ENCODE measurements at regions not wholly inside any gene's neighbourhood (a gene's known extent, or its start where the extent isn't known, plus 50 kb on each side); places are given as distances from the start of the nearest gene placed in this dataset.
A peak's percentile ranks its signal among the peaks of the same experiment; 100 is the strongest.

- POLR2A ChIA-PET, result interaction anchor here (1.0 kb wide), 1 partner anchor 10 kb away, joined by 3 read pairs; no protein-coding TSS in a partner anchor
- H3K4me3 Mint-ChIP-seq, result peak overlapping the region; percentile 6
- H3K27me3 Mint-ChIP-seq, result peaks cover 18% of the 10 kb centered on the region
Measured at GRCh38 chr22:47928631-47929030, 1166.2 kb downstream of the TBC1D22A start.

More at GRCh38 chr22:47928631-47929030, 1166.2 kb downstream of the TBC1D22A start:
- H3K9ac ChIP-seq (ENCODE audit: low read length), result no peak overlapping the region
- H3K36me3 ChIP-seq (replicated peaks in 1 of 2; ENCODE audit: control extremely low read depth in 1 of 2, control insufficient read depth in 1 of 2, extremely low read depth in 1 of 2, insufficient read depth in 2 of 2, low read length in 1 of 2), result no peaks in the 10 kb centered on the region
- peak overlapping the region; percentile 45 for H3K4me2 ChIP-seq (replicated peaks; ENCODE audit: low read depth, low read length, poor library complexity, severe bottlenecking)
- no peaks in the 10 kb centered on the region for H4K20me1 ChIP-seq (ENCODE audit: control insufficient read depth, insufficient read depth, low read length, poor library complexity, severe bottlenecking)
- H3K27ac ChIP-seq (ENCODE audit: low read length in 2 of 2), result peak overlapping the region in 1 of 2 donors; percentile 59
- TF ChIP-seq EZH2 (IDR thresholded peaks at IDR 0.05; ENCODE audit: borderline replicate concordance, insufficient read depth, low read depth, low read length, poor library complexity, severe bottlenecking), result no peak
- no peak for TF ChIP-seq CTCF (IDR thresholded peaks at IDR 0.05)
- H2AFZ ChIP-seq (ENCODE audit: insufficient read depth, low read depth, low read length, poor library complexity, severe bottlenecking), result no peak overlapping the region
- H3K79me2 ChIP-seq (ENCODE audit: control insufficient read depth, insufficient read depth, low read length), result no peaks in the 10 kb centered on the region
- Mint-ChIP-seq H3K27ac (peak overlapping the region; percentile 3), H3K4me1 (peaks cover 31% of the 10 kb centered on the region), H3K9me3 (ENCODE audit: insufficient read depth) (peaks cover 2% of the 10 kb centered on the region)
- no peak for ATAC-seq (ENCODE audit: low read depth)
- WGBS (ENCODE audit: insufficient coverage), result 28% methylated on average over 3 of the region's 4 CpGs
- H3K27me3 ChIP-seq (replicated peaks in 1 of 4; ENCODE audit: control extremely low read depth in 1 of 4, control insufficient read depth in 3 of 4, insufficient read depth in 4 of 4, low read length in 3 of 4), result no peaks in the 10 kb centered on the region
- H3K4me3 ChIP-seq (ENCODE audit: control extremely low read depth in 1 of 5, extremely low read depth in 1 of 5, insufficient read depth in 1 of 5, low read depth in 2 of 5, low read length in 4 of 5), result no peak overlapping the region
- CTCF ChIA-PET, result interaction anchor here (1.1 kb wide), 1 partner anchor 9 kb away, joined by 3 read pairs; no protein-coding TSS in a partner anchor
- no peak for DNase-seq
- peaks cover 0 to 34% (median 5%) of the 10 kb centered on the region in 3 donors for H3K9me3 ChIP-seq (ENCODE audit: control extremely low read depth in 1 of 3, control insufficient read depth in 2 of 3, insufficient read depth in 1 of 3, low read length in 2 of 3)
- H3K4me1 ChIP-seq (ENCODE audit: control insufficient read depth in 2 of 2, insufficient read depth in 2 of 2, low read length in 2 of 2), result peaks cover 0 to 22% of the 10 kb centered on the region in 2 donors
- intact Hi-C loops (cut with micrococcal nuclease), result no loop called here
